ENCODE measurements at regions not wholly inside any gene's neighbourhood (a gene's known extent, or its start where the extent isn't known, plus 50 kb on each side); places are given as distances from the start of the nearest gene placed in this dataset.

DNA sequence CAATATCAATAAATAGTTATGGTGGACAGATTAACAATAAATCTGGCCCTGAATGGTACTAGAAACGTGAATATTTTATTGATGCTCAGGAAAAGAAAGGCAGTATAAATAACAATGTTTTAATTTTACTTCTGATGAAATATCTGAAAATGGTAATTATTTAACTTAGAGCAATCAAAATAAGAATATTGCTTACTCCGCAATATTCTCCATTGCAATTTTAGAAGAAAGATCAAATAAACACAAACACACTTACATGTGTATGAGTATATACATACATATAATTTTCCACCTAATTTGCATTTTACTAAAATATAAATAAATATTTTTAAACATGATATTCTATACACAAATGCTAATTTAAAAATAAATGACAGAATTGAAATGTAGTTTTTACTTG, 1130.5 kb downstream of the NCAM2 start:
- TF ChIP-seq CTCF (IDR thresholded peaks at IDR 0.05; ENCODE audit: low read depth, low read length) = no peak
- no peak for TF ChIP-seq EZH2phosphoT487 (IDR thresholded peaks at IDR 0.05; ENCODE audit: low read depth)

Data from OCI-LY3 (cell line).